SK-N-DZ (cell line): ENCODE measurements at regions not wholly inside any gene's neighbourhood (a gene's known extent, or its start where the extent isn't known, plus 50 kb on each side); places are given as distances from the start of the nearest gene placed in this dataset.
"Not testable (repeated sequence)": the region's sequence is repeated elsewhere in the genome, so short reads cannot be mapped to it uniquely, and the experiment has no call there.

Source experiments
- DNase-seq: peaks from one replicate; pipeline ENCODE4 v3.0.0-alpha.2; 2015; ENCODE audit warnings: low spot score

- no peak for DNase-seq
Measured at GRCh38 chr13:112260108-112261055, 115.8 kb upstream of the SPACA7 start.

DNA sequence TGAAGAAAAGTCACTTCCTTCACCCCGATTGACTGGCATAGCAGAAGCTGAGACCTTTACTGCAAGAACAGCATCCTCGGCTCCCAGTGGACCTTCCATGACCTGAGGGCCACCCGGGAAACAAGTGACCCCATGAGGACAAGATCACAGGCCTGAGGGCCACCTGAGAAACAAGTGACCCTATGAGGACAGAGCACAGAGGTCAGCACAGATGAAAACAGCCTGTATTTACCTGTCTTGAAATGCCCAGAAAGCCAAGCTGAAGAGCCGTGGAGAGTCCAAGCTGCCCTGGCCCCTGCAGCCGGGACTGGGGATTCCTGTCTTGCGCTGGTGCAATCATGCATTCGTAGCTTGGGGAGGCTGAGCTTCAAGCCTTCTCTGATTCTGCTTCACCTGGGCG, 114.2 kb upstream of the SPACA7 start:
- DNase-seq, result no peak

GRCh38 chr13:112263152-112263551, 113.0 kb upstream of the SPACA7 start:
- no peak for DNase-seq

GRCh38 chr13:112267660-112268059, 108.5 kb upstream of the SPACA7 start:
- DNase-seq, result no peak

- DNase-seq, result no peak
Measured at GRCh38 chr13:112270951-112271350, 105.2 kb upstream of the SPACA7 start.

DNA sequence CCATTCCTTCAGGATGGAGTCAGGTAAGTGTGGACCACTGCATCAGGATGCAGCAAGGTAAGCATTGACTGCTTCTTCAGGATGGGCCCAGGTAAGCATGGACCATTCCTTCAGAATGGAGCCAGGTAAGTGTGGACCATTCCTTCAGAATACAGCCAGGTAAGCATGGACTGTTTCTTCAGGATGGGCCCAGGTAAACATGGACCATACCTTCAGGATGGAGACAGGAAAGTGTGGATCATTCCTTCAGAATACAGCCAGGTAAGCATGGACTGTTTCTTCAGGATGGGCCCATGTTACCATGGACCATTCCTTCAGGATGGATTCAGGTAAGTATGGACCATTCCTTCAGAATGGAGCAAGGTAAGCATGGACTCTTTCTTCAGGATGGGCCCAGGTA, 89.4 kb upstream of the SPACA7 start:
- not testable (repeated sequence) for DNase-seq

DNA sequence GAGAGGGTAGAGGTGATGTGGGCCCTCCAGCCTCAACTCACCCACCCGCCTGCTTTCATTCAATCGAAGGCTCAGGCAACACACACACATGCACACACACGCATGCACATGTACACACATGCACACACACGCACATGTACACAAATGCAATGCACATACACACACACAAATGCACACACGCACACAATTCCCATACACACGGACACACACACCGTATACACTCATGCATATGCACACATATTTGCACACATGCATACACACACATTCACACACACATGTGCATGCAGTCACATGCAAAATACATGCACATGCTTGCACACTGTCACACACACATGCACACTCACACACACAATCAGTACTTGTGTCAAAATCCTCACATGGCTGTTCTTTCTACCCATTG, 55.9 kb upstream of the SPACA7 start:
- DNase-seq, result no peak

GRCh38 chr13:112322557-112322956, 53.6 kb upstream of the SPACA7 start:
- no peak for DNase-seq

- DNase-seq, result no peak
Measured at GRCh38 chr13:112324116-112324515, 52.0 kb upstream of the SPACA7 start.

DNA sequence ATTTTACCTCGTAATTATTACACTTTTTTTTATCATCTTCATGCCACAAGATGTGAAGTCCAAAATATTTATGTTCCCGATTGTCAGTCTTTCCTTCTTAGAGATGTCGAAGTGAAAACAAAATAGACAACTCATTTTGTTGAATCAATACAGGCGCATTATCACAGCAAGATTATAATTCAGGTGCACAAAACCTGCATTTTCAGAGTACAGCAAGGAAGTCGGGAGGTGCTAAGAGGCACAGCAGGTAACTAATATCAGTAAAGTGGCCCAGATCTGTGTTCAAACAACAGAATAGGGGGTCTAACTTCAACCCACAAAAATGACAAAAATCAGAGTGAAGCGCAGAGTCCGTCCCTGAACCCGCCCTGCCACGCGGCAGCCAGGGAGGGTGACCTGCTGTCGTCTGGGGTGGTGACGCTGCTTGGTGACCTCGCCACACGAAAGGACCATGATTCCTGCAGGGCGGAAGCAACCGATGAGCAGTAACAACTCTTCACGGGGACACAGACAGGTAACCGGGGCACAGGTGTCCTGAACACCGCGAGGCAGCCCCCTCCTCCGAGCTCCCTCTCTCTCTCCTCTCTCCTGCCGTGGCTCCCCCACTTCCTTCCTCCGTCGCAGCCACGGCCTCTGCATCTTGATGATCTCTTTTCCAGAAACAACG, 50.9 kb upstream of the SPACA7 start:
- no peak for DNase-seq

DNA sequence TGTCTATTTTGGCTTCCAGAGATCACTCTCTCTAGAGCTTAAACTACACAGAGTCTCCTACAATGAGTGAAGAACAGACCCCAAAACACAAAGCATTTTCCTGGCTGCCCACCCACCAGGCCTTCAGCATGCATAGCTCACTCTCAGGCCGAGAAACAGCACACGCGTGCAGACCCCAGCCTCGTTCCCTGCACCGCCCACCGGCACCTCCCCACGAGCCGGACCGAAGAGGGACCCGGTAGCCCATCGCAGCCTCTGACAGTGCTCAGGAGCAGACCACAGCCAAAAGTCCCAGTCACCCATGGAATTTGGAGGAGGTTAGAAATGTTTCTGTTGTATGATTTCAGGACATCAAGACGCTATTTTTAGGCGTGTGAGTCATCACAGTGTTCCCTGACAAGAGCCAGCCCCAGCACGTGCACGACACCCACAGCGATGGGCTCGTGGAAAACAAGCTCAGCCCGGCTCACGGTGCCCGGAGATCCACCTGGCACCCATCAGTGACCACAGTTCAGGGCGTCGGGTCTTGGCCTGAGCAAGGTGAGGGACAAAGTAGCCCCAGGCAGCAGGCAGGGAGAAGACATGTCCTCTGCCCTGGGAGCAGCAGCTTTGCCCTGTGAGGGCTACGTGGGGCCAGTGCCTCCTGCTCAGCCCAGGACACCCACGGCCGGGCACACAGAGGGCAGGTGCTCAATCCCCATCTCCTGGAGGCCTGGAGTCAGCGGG, 50.1 kb upstream of the SPACA7 start:
- DNase-seq, result no peak
